GM21526 (cell line): ENCODE measurements at regions not wholly inside any gene's neighbourhood (a gene's known extent, or its start where the extent isn't known, plus 50 kb on each side); places are given as distances from the start of the nearest gene placed in this dataset.

Experiments used
- ATAC-seq: cut with Tn5 transposase; IDR thresholded peaks from one replicate; pipeline ENCODE4 v1.9.1; 2021; ENCODE audit warnings: moderate library complexity; ENCODE audit not compliant: unreplicated experiment, low FRiP score

- ATAC-seq: no peak
These were observed 178.6 kb downstream of the SNAPC1 start for GRCh38 chr14:61940666-61941420.

GRCh38 chr14:61941421-61942150, 179.4 kb downstream of the SNAPC1 start:
- ATAC-seq: no peak

GRCh38 chr14:61948376-61948775, 186.2 kb downstream of the SNAPC1 start:
- no peak for ATAC-seq

GRCh38 chr14:61950340-61950739, 188.1 kb downstream of the SNAPC1 start:
- no peak for ATAC-seq

GRCh38 chr14:61953602-61954001, 191.4 kb downstream of the SNAPC1 start:
- no peak for ATAC-seq

GRCh38 chr14:61954306-61954705, 192.1 kb downstream of the SNAPC1 start:
- no peak for ATAC-seq

- ATAC-seq: no peak
These were observed 194.3 kb downstream of the SNAPC1 start for GRCh38 chr14:61956517-61956916.

GRCh38 chr14:61959348-61959747, 197.1 kb downstream of the SNAPC1 start:
- no peak for ATAC-seq

GRCh38 chr14:61961369-61961768, 199.1 kb downstream of the SNAPC1 start:
- no peak for ATAC-seq

- ATAC-seq: no peak
These were observed 201.7 kb downstream of the SNAPC1 start for GRCh38 chr14:61963926-61964325.

- ATAC-seq: no peak
These were observed 203.0 kb downstream of the SNAPC1 start for GRCh38 chr14:61965030-61965745.

GRCh38 chr14:61968207-61968606, 206.0 kb downstream of the SNAPC1 start:
- ATAC-seq: no peak

GRCh38 chr14:61972711-61973110, 210.5 kb downstream of the SNAPC1 start:
- ATAC-seq: no peak

- no peak for ATAC-seq
These were observed 211.8 kb downstream of the SNAPC1 start for GRCh38 chr14:61973981-61974380.

- no peak for ATAC-seq
These were observed 215.0 kb downstream of the SNAPC1 start for GRCh38 chr14:61977217-61977616.

- ATAC-seq: no peak
These were observed 226.0 kb downstream of the SNAPC1 start for GRCh38 chr14:61988240-61988639.

GRCh38 chr14:61992139-61992538, 229.9 kb downstream of the SNAPC1 start:
- ATAC-seq: no peak

- no peak for ATAC-seq
These were observed 230.7 kb downstream of the SNAPC1 start for GRCh38 chr14:61992926-61993325.

- no peak for ATAC-seq
These were observed 232.4 kb downstream of the SNAPC1 start for GRCh38 chr14:61994589-61994988.

GRCh38 chr14:61996753-61997152, 234.5 kb downstream of the SNAPC1 start:
- ATAC-seq: no peak

- no peak for ATAC-seq
These were observed 234.9 kb downstream of the SNAPC1 start for GRCh38 chr14:61997161-61997560.
